Stomach (tissue), 8 donors: ENCODE measurements at regions not wholly inside any gene's neighbourhood (a gene's known extent, or its start where the extent isn't known, plus 50 kb on each side); places are given as distances from the start of the nearest gene placed in this dataset.

Experiments
- DNase-seq, 2 donors: peaks; one replicate each; pipeline versions ENCODE4 v3.0.0 to v3.0.0-alpha.2; 2013 to 2019
- H3K27ac ChIP-seq, 5 donors: fragments of 200-600 bp in 4 of 5; sonication (generic) in 4 of 5; one replicate each; pipeline ENCODE4 v1.5.1; 2013 to 2019; ENCODE audit warnings: mild to moderate bottlenecking in 1 of 5, moderate library complexity in 1 of 5
- H3K27me3 ChIP-seq, 3 donors: fragments of 200-600 bp; sonication (generic); one replicate each; pipeline ENCODE4 v1.5.1; 2017 to 2019; ENCODE audit warnings: mixed run types in 1 of 3
- H3K36me3 ChIP-seq, 4 donors: fragments of 200-600 bp; sonication (generic); 1 replicate in 3 of 4; 2 replicates in 1 of 4; pipeline ENCODE4 v1.5.1; 2016 to 2019
- H3K4me1 ChIP-seq, 4 donors: fragments of 200-600 bp; sonication (generic); one replicate each; pipeline ENCODE4 v1.5.1; 2016 to 2019
- H3K4me3 ChIP-seq, 4 donors: fragments of 200-600 bp; sonication (generic) in 3 of 4; one replicate each; pipeline ENCODE4 v1.5.1; 2016 to 2019; ENCODE audit warnings: mild to moderate bottlenecking in 1 of 4
- H3K9me3 ChIP-seq, 4 donors: fragments of 200-600 bp; sonication (generic); one replicate each; pipeline ENCODE4 v1.5.1; 2016 to 2019
- CTCF ChIP-seq, 7 experiments: fragments of 450-650 bp in 4 of 7; fragments of 200-600 bp in 3 of 7; sonication (generic) in 3 of 7; IDR thresholded peaks; one replicate each; pipeline ENCODE4 v1.5.1; 2016 to 2019; ENCODE audit warnings: antibody characterized with exemption in 7 of 7, control low read depth in 2 of 7, mild to moderate bottlenecking in 1 of 7
- EP300 ChIP-seq: sonication (generic); formaldehyde crosslinking; IDR thresholded peaks from one replicate; pipeline ENCODE4 v1.6.1; 2017; ENCODE audit warnings: antibody characterized with exemption
- POLR2A ChIP-seq, 4 donors: fragments of 450-650 bp; IDR thresholded peaks; one replicate each; pipeline ENCODE4 v1.6.1; 2016; ENCODE audit warnings: antibody characterized with exemption in 4 of 4, control low read depth in 2 of 4, mild to moderate bottlenecking in 1 of 4, moderate library complexity in 1 of 4
- POLR2AphosphoS5 ChIP-seq, 3 donors: sonication (generic); formaldehyde crosslinking; IDR thresholded peaks; one replicate each; pipeline ENCODE4 v1.6.1; 2016; ENCODE audit warnings: antibody characterized with exemption in 3 of 3
- WGBS, 5 donors: extraction: QIAGEN DNeasy Blood & Tissue Kit in 3 of 5; methylation state at CpG; one replicate each; pipeline versions ENCODE4 v1.1.5 to v1.1.7; 2013 to 2018; 5-methylcytosine and 5-hydroxymethylcytosine counted together
- intact Hi-C: fragments of 100-400 bp; cut with DNase I; formaldehyde crosslinking; loops from one replicate; pipeline ENCODE4 v1.15.1; 2023; ENCODE audit warnings: low total_unique reads
- donor health status: healthy with polysubstance abuse.
- donor health status: Bipolar disorder and iron deficiency.
- donor health status: healthy.

- no peaks in the 10 kb centered on the region for H3K27me3 ChIP-seq
- DNase-seq = no peak
- WGBS, 5 donors = 55 to 61% (median 57%) methylated on average over 3 of the region's 3 CpGs
- H3K36me3 ChIP-seq = no peaks in the 10 kb centered on the region
- TF ChIP-seq POLR2A (IDR thresholded peaks at IDR 0.05) (no peak), EP300 (no peak), POLR2AphosphoS5 (IDR thresholded peaks at IDR 0.05) (no peak), CTCF (IDR thresholded peaks at IDR 0.05) (no peak)
- no peak overlapping the region for H3K4me3 ChIP-seq
- H3K9me3 ChIP-seq = no peaks in the 10 kb centered on the region
- H3K27ac ChIP-seq = no peak overlapping the region
- intact Hi-C loops = no loop called here
- no peaks in the 10 kb centered on the region for H3K4me1 ChIP-seq
These were observed 714.4 kb downstream of the GATA3 start for GRCh38 chr10:8768852-8769251.

GRCh38 chr10:8776926-8777622 is 722.6 kb downstream of the GATA3 start:
- whole genome bisulfite sequencing, 5 donors = 68 to 74% (median 70%) methylated on average over 3 of the region's 3 CpGs

GRCh38 chr10:8778713-8779112 is 724.2 kb downstream of the GATA3 start:
- Histone ChIP-seq H3K27me3 (no peaks in the 10 kb centered on the region), H3K9me3 (no peaks in the 10 kb centered on the region), H3K36me3 (no peaks in the 10 kb centered on the region), H3K4me3 (no peak overlapping the region), H3K27ac (no peak overlapping the region), H3K4me1 (no peaks in the 10 kb centered on the region)
- TF ChIP-seq EP300 (no peak), POLR2AphosphoS5 (IDR thresholded peaks at IDR 0.05) (no peak), CTCF (IDR thresholded peaks at IDR 0.05) (no peak), POLR2A (IDR thresholded peaks at IDR 0.05) (no peak)
- intact Hi-C loops = no loop called here
- peak in 1 of 2 donors; percentile 25 for DNase-seq
- 51 to 69% (median 56%) methylated on average over 3 of the region's 3 CpGs for WGBS, 5 donors

More at GRCh38 chr10:8776926-8777622, 722.6 kb downstream of the GATA3 start:
- no peak for TF ChIP-seq POLR2A (IDR thresholded peaks at IDR 0.05)
- no peak overlapping the region for H3K27ac ChIP-seq
- H3K27me3 ChIP-seq = no peaks in the 10 kb centered on the region
- H3K4me3 ChIP-seq = no peak overlapping the region
- intact Hi-C loops = no loop called here
- H3K36me3 ChIP-seq = no peaks in the 10 kb centered on the region
- DNase-seq = no peak
- no peaks in the 10 kb centered on the region for H3K4me1 ChIP-seq
- no peaks in the 10 kb centered on the region for H3K9me3 ChIP-seq

- TF ChIP-seq EP300 = no peak
- TF ChIP-seq POLR2A (IDR thresholded peaks at IDR 0.05) = no peak
- TF ChIP-seq POLR2AphosphoS5 (IDR thresholded peaks at IDR 0.05) = no peak
- TF ChIP-seq CTCF (IDR thresholded peaks at IDR 0.05) = no peak
- no peak overlapping the region for H3K27ac ChIP-seq
- no peaks in the 10 kb centered on the region for H3K27me3 ChIP-seq
- intact Hi-C loops = no loop called here
- H3K4me1 ChIP-seq = peaks cover 0 to 8% (median 5%) of the 10 kb centered on the region in 4 donors
- H3K4me3 ChIP-seq = no peak overlapping the region
- peaks cover 0 to 21% (median 10%) of the 10 kb centered on the region in 4 donors for H3K9me3 ChIP-seq
- DNase-seq = no peak
- H3K36me3 ChIP-seq = no peaks in the 10 kb centered on the region
These were observed 733.2 kb downstream of the GATA3 start for GRCh38 chr10:8787649-8788048.

DNA sequence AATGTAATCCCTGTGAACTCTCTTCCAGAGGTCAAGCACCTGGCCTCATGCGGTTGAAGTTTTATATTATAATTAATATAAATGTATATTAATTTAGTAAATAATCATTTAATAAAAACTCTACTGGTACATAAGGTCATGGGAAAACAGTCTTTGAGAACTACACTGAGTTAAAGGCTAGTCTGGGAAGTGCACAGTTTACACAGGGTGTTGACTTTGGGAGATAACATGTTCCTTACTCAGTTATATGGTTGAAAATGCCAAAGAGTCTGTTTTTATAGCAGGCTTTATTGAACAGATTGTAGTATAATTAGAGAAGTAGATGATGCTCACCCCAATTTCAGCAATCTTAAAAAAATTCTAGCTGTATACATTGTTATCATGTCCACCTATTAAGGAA is 735.9 kb downstream of the GATA3 start:
- intact Hi-C loops = no loop called here
- WGBS, 5 donors = 21 to 63% (median 43%) methylated on average over 1 of the region's 1 CpG
- no peak overlapping the region for H3K4me3 ChIP-seq
- H3K4me1 ChIP-seq = peaks cover 0 to 8% (median 5%) of the 10 kb centered on the region in 4 donors
- DNase-seq = peak in 1 of 2 donors; percentile 28
- no peaks in the 10 kb centered on the region for H3K36me3 ChIP-seq
- TF ChIP-seq EP300 (no peak), POLR2AphosphoS5 (IDR thresholded peaks at IDR 0.05) (peak in 1 of 3 donors; percentile 40), POLR2A (IDR thresholded peaks at IDR 0.05) (no peak)
- peaks cover 0 to 21% (median 10%) of the 10 kb centered on the region in 4 donors for H3K9me3 ChIP-seq
- peak overlapping the region in 2 of 5 donors; percentile 29 to 30 for H3K27ac ChIP-seq
- no peaks in the 10 kb centered on the region for H3K27me3 ChIP-seq
